Gastrocnemius medialis (tissue), 4 donors: ENCODE measurements at regions not wholly inside any gene's neighbourhood (a gene's known extent, or its start where the extent isn't known, plus 50 kb on each side); places are given as distances from the start of the nearest gene placed in this dataset.

Source experiments
- CTCF ChIP-seq, 5 experiments: fragments of 450-650 bp in 3 of 5; fragments of 200-600 bp in 2 of 5; sonication (generic) in 2 of 5; IDR thresholded peaks in 4 of 5; conservative IDR thresholded peaks in 1 of 5; 1 replicate in 4 of 5; 2 replicates in 1 of 5; pipeline ENCODE4 v1.5.1; 2016 to 2019; ENCODE audit warnings: antibody characterized with exemption in 5 of 5, mild to moderate bottlenecking in 3 of 5, moderate library complexity in 3 of 5
- POLR2A ChIP-seq, 2 donors: fragments of 450-650 bp; IDR thresholded peaks; one replicate each; pipeline ENCODE4 v1.6.1; 2017; ENCODE audit warnings: antibody characterized with exemption in 2 of 2, mild to moderate bottlenecking in 2 of 2, moderate library complexity in 2 of 2

- TF ChIP-seq POLR2A (IDR thresholded peaks at IDR 0.05): no peak
- no peak for TF ChIP-seq CTCF (IDR thresholded peaks at IDR 0.05 in 4 of 5, conservative IDR thresholded peaks at IDR 0.05 in 1 of 5)
These were observed 337.7 kb downstream of the NEK10 start for GRCh38 chr3:27031476-27031875.
